OCI-LY1 (cell line): ENCODE measurements at regions not wholly inside any gene's neighbourhood (a gene's known extent, or its start where the extent isn't known, plus 50 kb on each side); places are given as distances from the start of the nearest gene placed in this dataset.

Experiments
- H2AFZ ChIP-seq: fragments of 200-600 bp; sonication (generic), shearing (Covaris generic); 2 replicates; pipeline ENCODE4 v1.6.0; 2014; ENCODE audit warnings: antibody characterized with exemption, mild to moderate bottlenecking, low read length
- H3F3A ChIP-seq: fragments of 200-600 bp; sonication (generic), shearing (Covaris generic); 2 replicates; pipeline ENCODE4 v1.6.0; 2014; ENCODE audit warnings: mild to moderate bottlenecking, antibody characterized with exemption, low read length, moderate library complexity; ENCODE audit not compliant: insufficient read depth
- H3K27ac ChIP-seq: fragments of 200-600 bp; sonication (generic); 2 replicates; pipeline ENCODE4 v1.5.1; 2014; ENCODE audit warnings: low read length, mixed run types, mild to moderate bottlenecking, low read depth; ENCODE audit not compliant: poor library complexity, severe bottlenecking
- H3K27me3 ChIP-seq: fragments of 200-600 bp; sonication (generic); 2 replicates; pipeline ENCODE4 v1.6.0; 2014; ENCODE audit warnings: antibody characterized with exemption, mild to moderate bottlenecking, low read length, moderate library complexity; ENCODE audit not compliant: insufficient read depth
- H3K36me3 ChIP-seq: fragments of 200-600 bp; sonication (generic); 2 replicates; pipeline ENCODE4 v1.6.1; 2014; ENCODE audit warnings: mild to moderate bottlenecking, antibody characterized with exemption, low read length, moderate library complexity, mixed read lengths; ENCODE audit not compliant: insufficient read depth
- H3K4me1 ChIP-seq: fragments of 200-600 bp; sonication (generic); 2 replicates; pipeline ENCODE4 v1.5.1; 2014; ENCODE audit warnings: mild to moderate bottlenecking, low read length, moderate library complexity; ENCODE audit not compliant: insufficient read depth, severe bottlenecking
- H3K4me2 ChIP-seq: fragments of 200-600 bp; sonication (generic), shearing (Covaris generic); 2 replicates; pipeline ENCODE4 v1.6.1; 2014; ENCODE audit warnings: low read length
- H3K4me3 ChIP-seq: fragments of 200-600 bp; sonication (generic); 2 replicates; pipeline ENCODE4 v1.5.1; 2014; ENCODE audit warnings: low read length, low read depth, mild to moderate bottlenecking, mixed read lengths; ENCODE audit not compliant: poor library complexity, severe bottlenecking
- H3K79me2 ChIP-seq: fragments of 200-600 bp; shearing (Covaris generic); 2 replicates; pipeline ENCODE4 v1.6.1; 2016; ENCODE audit warnings: mixed run types, low read length, mixed read lengths; ENCODE audit not compliant: insufficient read depth
- H3K9ac ChIP-seq: fragments of 200-600 bp; sonication (generic), shearing (Covaris generic); 2 replicates; pipeline ENCODE4 v1.6.1; 2014; ENCODE audit warnings: mild to moderate bottlenecking, low read length, mixed read lengths
- H3K9me2 ChIP-seq: fragments of 200-600 bp; sonication (generic), shearing (Covaris generic); 2 replicates; pipeline ENCODE4 v1.6.1; 2014; ENCODE audit warnings: low read depth, mild to moderate bottlenecking, low read length, mixed read lengths
- H3K9me3 ChIP-seq: fragments of 200-600 bp; shearing (Covaris generic); 2 replicates; pipeline ENCODE4 v1.6.1; 2014; ENCODE audit warnings: low read length, mixed read lengths
- H4K20me1 ChIP-seq: fragments of 200-600 bp; sonication (generic), shearing (Covaris generic); 2 replicates; pipeline ENCODE4 v1.6.0; 2016; ENCODE audit warnings: mild to moderate bottlenecking, low read length; ENCODE audit not compliant: insufficient read depth
- CTCF ChIP-seq: fragments of 200-600 bp; sonication (generic), shearing (Covaris generic); IDR thresholded peaks from 2 replicates; pipeline ENCODE4 v1.5.1; 2017; ENCODE audit warnings: mild to moderate bottlenecking, antibody characterized with exemption, low read length, moderate library complexity, mixed read lengths
- EZH2 ChIP-seq: fragments of 200-600 bp; sonication (generic), shearing (Covaris generic); IDR thresholded peaks from 2 replicates; pipeline ENCODE4 v1.8.0; 2017; ENCODE audit warnings: borderline replicate concordance, mixed run types, mild to moderate bottlenecking, antibody characterized with exemption, low read length, moderate library complexity, mixed read lengths

GRCh38 chr12:25713264-25713663, 160.2 kb upstream of the LMNTD1 start:
- Histone ChIP-seq H3K9ac (no peak overlapping the region), H3K4me2 (no peak overlapping the region), H3F3A (no peaks in the 10 kb centered on the region)

GRCh38 chr12:25714198-25714984, 161.3 kb upstream of the LMNTD1 start:
- no peak overlapping the region for H2AFZ ChIP-seq
- H3K79me2 ChIP-seq: no peaks in the 10 kb centered on the region
- no peak overlapping the region for H3K27ac ChIP-seq
- no peaks in the 10 kb centered on the region for H3K9me3 ChIP-seq
- H3F3A ChIP-seq: no peaks in the 10 kb centered on the region
- H4K20me1 ChIP-seq: no peaks in the 10 kb centered on the region
- H3K9ac ChIP-seq: no peak overlapping the region
- no peaks in the 10 kb centered on the region for H3K27me3 ChIP-seq
- H3K9me2 ChIP-seq: no peaks in the 10 kb centered on the region
- H3K4me1 ChIP-seq: no peaks in the 10 kb centered on the region
- no peak overlapping the region for H3K4me2 ChIP-seq
- H3K36me3 ChIP-seq: no peaks in the 10 kb centered on the region
- no peak overlapping the region for H3K4me3 ChIP-seq
- TF ChIP-seq EZH2 (no peak), CTCF (no peak)

More at GRCh38 chr12:25713264-25713663, 160.2 kb upstream of the LMNTD1 start:
- TF ChIP-seq CTCF: no peak
- TF ChIP-seq EZH2: no peak
- H3K9me3 ChIP-seq: no peaks in the 10 kb centered on the region
- H3K27ac ChIP-seq: no peak overlapping the region
- no peaks in the 10 kb centered on the region for H3K9me2 ChIP-seq
- no peaks in the 10 kb centered on the region for H3K4me1 ChIP-seq
- no peak overlapping the region for H3K4me3 ChIP-seq
- H3K27me3 ChIP-seq: no peaks in the 10 kb centered on the region
- H4K20me1 ChIP-seq: no peaks in the 10 kb centered on the region
- no peak overlapping the region for H2AFZ ChIP-seq
- H3K36me3 ChIP-seq: no peaks in the 10 kb centered on the region
- H3K79me2 ChIP-seq: no peaks in the 10 kb centered on the region

- Histone ChIP-seq H3K36me3 (no peaks in the 10 kb centered on the region), H3K4me1 (no peaks in the 10 kb centered on the region), H3K27me3 (no peaks in the 10 kb centered on the region), H3F3A (no peaks in the 10 kb centered on the region), H3K27ac (no peak overlapping the region), H2AFZ (no peak overlapping the region), H4K20me1 (no peaks in the 10 kb centered on the region), H3K9ac (no peak overlapping the region), H3K4me3 (no peak overlapping the region), H3K79me2 (no peaks in the 10 kb centered on the region), H3K9me2 (no peaks in the 10 kb centered on the region), H3K9me3 (no peaks in the 10 kb centered on the region), H3K4me2 (no peak overlapping the region)
- TF ChIP-seq EZH2 (no peak), CTCF (no peak)
Observed at GRCh38 chr12:25715102-25715501, 162.0 kb upstream of the LMNTD1 start.
